Activated CD4-positive, alpha-beta T cell treated with anti-CD3 and anti-CD28 coated beads, Interleukin-2, amount 10 ng/mL, durations not matched to agents 24 days and 14 days (primary cell): ENCODE measurements at regions not wholly inside any gene's neighbourhood (a gene's known extent, or its start where the extent isn't known, plus 50 kb on each side); places are given as distances from the start of the nearest gene placed in this dataset.

Experiments
- DNase-seq: peaks from one replicate; pipeline ENCODE4 v3.0.0; 2022
- H3K27ac Mint-ChIP-seq: one replicate; pipeline ENCODE4 v1.8.0; 2022; ENCODE audit warnings: mild to moderate bottlenecking, mixed read lengths
- H3K27me3 Mint-ChIP-seq: one replicate; pipeline ENCODE4 v1.8.0; 2022; ENCODE audit warnings: mixed read lengths
- H3K36me3 Mint-ChIP-seq: one replicate; pipeline ENCODE4 v1.8.0; 2022; ENCODE audit warnings: low read depth, mild to moderate bottlenecking, mixed read lengths
- H3K4me1 Mint-ChIP-seq: one replicate; pipeline ENCODE4 v1.8.0; 2021; ENCODE audit warnings: mixed read lengths
- H3K4me3 Mint-ChIP-seq: one replicate; pipeline ENCODE4 v1.8.0; 2022; ENCODE audit warnings: mild to moderate bottlenecking, moderate library complexity, mixed read lengths
- H3K9me3 Mint-ChIP-seq: one replicate; pipeline ENCODE4 v1.8.0; 2021; ENCODE audit warnings: mixed read lengths
- intact Hi-C: fragments of 100-400 bp; cut with micrococcal nuclease; formaldehyde crosslinking; loops from one replicate; pipeline ENCODE4 v1.15.1; 2023

DNA sequence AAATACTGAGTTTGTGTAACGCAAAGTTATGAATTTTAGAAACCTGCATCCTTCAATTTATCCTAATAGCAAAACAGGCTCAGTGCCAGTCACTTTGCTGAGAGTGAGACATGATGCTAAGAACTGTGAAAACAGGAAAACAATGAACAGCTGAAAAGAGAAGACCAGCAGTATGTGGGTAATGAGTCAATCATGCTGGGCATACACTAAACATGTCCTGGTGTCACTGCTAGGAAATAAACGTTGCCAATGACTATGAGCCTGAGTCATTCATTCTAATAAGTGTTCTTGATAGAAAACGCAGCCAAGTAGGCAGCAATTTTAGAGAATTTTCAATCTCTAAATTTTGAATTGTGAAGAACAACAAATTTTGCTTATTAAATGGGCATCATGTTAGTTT lies 237.3 kb downstream of the GALR1 start:
- Mint-ChIP-seq H3K27ac (no peak overlapping the region), H3K9me3 (peaks cover 5% of the 10 kb centered on the region), H3K4me3 (no peak overlapping the region), H3K4me1 (no peaks in the 10 kb centered on the region), H3K27me3 (peaks cover 3% of the 10 kb centered on the region), H3K36me3 (no peaks in the 10 kb centered on the region)
- intact Hi-C loops: no loop called here
- no peak for DNase-seq

DNA sequence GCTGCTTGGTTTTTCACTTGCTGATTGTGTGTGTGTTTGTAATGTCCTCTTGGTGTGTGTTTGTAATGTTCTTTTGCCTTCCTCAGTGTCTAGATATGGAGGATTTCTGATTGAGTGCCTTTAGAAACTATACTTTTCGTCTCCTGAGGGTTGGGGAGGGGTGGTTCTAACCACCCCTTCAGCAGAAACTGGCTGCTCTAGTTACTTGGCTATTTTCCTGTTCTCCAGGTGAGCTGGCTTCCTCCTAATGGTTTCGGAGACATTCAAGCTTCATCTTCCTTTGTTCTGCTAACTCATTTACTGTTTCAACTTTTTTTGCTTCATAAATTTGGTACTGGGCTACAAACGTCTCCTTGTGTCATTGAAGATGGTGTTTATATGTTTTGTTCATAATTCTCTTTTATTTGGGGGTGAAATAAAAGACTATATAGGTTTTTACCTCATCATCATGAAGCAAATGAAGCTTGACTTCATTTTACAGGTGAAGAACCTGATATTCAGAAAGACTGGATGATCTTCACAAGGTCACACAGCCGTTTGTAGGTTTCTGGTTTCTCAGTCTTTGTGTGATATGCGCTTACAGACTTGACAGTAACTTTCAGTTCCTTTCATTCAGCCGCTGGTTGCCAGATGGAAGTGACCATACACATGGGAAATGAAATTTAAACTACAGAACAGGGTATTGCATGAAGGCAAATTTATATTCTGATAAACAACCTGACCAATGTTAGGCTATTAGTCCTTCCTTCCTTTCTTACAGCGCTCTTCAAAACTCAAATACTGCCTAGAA lies 238.5 kb downstream of the GALR1 start:
- intact Hi-C loops: no loop called here
- H3K27me3 Mint-ChIP-seq: peaks cover 4% of the 10 kb centered on the region
- H3K9me3 Mint-ChIP-seq: peaks cover 5% of the 10 kb centered on the region
- no peak for DNase-seq
- H3K4me1 Mint-ChIP-seq: no peaks in the 10 kb centered on the region
- no peak overlapping the region for H3K27ac Mint-ChIP-seq
- no peaks in the 10 kb centered on the region for H3K36me3 Mint-ChIP-seq
- no peak overlapping the region for H3K4me3 Mint-ChIP-seq

GRCh38 chr18:77495079-77495478 lies 245.4 kb downstream of the GALR1 start:
- no peak for DNase-seq
- intact Hi-C loops: no loop called here
- H3K36me3 Mint-ChIP-seq: no peaks in the 10 kb centered on the region
- H3K9me3 Mint-ChIP-seq: peaks cover 3% of the 10 kb centered on the region
- peaks cover 4% of the 10 kb centered on the region for H3K27me3 Mint-ChIP-seq
- no peaks in the 10 kb centered on the region for H3K4me1 Mint-ChIP-seq
- no peak overlapping the region for H3K4me3 Mint-ChIP-seq
- H3K27ac Mint-ChIP-seq: no peak overlapping the region

DNA sequence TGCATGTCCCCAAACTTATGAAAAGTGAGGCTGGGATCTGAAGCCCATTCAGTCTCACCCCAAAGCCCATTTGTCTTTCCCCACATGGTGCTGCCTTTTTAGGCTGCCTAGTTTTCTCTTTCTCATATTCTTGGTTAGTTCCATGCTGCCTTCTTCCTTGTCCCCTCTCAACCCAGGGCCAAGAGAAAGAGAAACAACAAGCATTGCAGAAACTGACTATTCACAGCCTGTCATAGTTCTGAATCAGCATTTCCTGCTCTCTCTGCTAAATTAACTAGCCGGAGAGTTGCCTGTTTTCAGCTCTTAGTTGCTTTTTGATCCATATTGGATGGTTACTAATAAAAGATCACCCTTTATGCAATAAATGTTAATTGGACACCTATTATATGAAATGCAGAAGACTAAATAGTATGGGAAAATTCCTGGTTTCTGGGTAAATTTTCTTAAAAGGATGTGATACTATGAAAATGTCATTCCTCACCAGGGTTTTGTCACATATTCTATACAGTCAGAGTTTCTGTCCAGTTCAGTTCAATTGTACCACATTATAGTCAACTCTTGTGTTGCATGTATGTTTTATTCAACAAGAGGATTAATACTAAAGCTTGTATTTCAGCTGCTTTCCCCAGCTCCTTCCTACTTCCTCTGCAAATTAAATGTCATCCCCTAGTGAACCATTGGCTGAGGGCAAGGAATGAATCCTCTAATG lies 246.5 kb downstream of the GALR1 start:
- intact Hi-C loops: no loop called here
- no peak overlapping the region for H3K27ac Mint-ChIP-seq
- no peaks in the 10 kb centered on the region for H3K9me3 Mint-ChIP-seq
- no peak for DNase-seq
- peaks cover 2% of the 10 kb centered on the region for H3K27me3 Mint-ChIP-seq
- H3K36me3 Mint-ChIP-seq: no peaks in the 10 kb centered on the region
- H3K4me3 Mint-ChIP-seq: no peak overlapping the region
- no peaks in the 10 kb centered on the region for H3K4me1 Mint-ChIP-seq

- Mint-ChIP-seq H3K36me3 (no peaks in the 10 kb centered on the region), H3K27me3 (no peaks in the 10 kb centered on the region), H3K27ac (no peak overlapping the region), H3K9me3 (no peaks in the 10 kb centered on the region), H3K4me3 (no peak overlapping the region), H3K4me1 (no peaks in the 10 kb centered on the region)
- no peak for DNase-seq
- intact Hi-C loops: no loop called here
Observed at GRCh38 chr18:77501266-77501665, 251.6 kb downstream of the GALR1 start.

GRCh38 chr18:77505499-77505898 lies 255.9 kb downstream of the GALR1 start:
- intact Hi-C loops: no loop called here
- no peak for DNase-seq
- Mint-ChIP-seq H3K27me3 (no peaks in the 10 kb centered on the region), H3K36me3 (no peaks in the 10 kb centered on the region), H3K9me3 (peaks cover 3% of the 10 kb centered on the region), H3K27ac (no peak overlapping the region), H3K4me1 (no peaks in the 10 kb centered on the region), H3K4me3 (no peak overlapping the region)

DNA sequence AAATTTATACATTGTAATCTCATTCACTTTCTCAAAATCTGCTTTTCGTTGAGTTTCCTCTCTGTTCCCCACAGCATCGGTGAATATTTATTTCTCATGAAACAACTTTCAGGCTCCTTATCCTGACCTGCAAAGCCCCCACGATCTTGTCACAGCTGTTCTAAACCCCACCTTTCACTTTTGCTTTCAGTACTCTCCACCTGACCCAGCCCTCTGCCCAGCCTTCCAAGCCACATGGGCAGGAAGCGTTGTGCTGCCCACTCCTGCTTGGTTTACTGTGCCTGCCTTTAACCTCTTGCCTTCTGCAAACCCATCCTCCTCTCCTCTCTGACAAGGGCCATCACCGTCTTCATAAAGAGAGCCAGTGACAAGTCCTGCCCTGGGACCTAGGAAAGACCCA lies 262.5 kb downstream of the GALR1 start:
- intact Hi-C loops: no loop called here
- Mint-ChIP-seq H3K27me3 (no peaks in the 10 kb centered on the region), H3K9me3 (peaks cover 3% of the 10 kb centered on the region), H3K27ac (no peak overlapping the region), H3K4me1 (no peaks in the 10 kb centered on the region), H3K36me3 (no peaks in the 10 kb centered on the region), H3K4me3 (no peak overlapping the region)
- DNase-seq: no peak

- Mint-ChIP-seq H3K4me3 (no peak overlapping the region), H3K27ac (no peak overlapping the region), H3K4me1 (no peaks in the 10 kb centered on the region), H3K36me3 (no peaks in the 10 kb centered on the region), H3K9me3 (no peaks in the 10 kb centered on the region), H3K27me3 (no peaks in the 10 kb centered on the region)
- intact Hi-C loops: no loop called here
- no peak for DNase-seq
Observed at GRCh38 chr18:77517901-77518300, 268.3 kb downstream of the GALR1 start.

- DNase-seq: no peak
- no peaks in the 10 kb centered on the region for H3K27me3 Mint-ChIP-seq
- peaks cover 3% of the 10 kb centered on the region for H3K9me3 Mint-ChIP-seq
- H3K4me3 Mint-ChIP-seq: no peak overlapping the region
- intact Hi-C loops: no loop called here
- no peaks in the 10 kb centered on the region for H3K36me3 Mint-ChIP-seq
- no peaks in the 10 kb centered on the region for H3K4me1 Mint-ChIP-seq
- H3K27ac Mint-ChIP-seq: no peak overlapping the region
Observed at GRCh38 chr18:77520767-77521166, 271.1 kb downstream of the GALR1 start.

- Mint-ChIP-seq H3K36me3 (no peaks in the 10 kb centered on the region), H3K27me3 (no peaks in the 10 kb centered on the region), H3K4me1 (no peaks in the 10 kb centered on the region), H3K9me3 (peaks cover 14% of the 10 kb centered on the region), H3K27ac (no peak overlapping the region), H3K4me3 (no peak overlapping the region)
- intact Hi-C loops: no loop called here
- DNase-seq: no peak
Observed at GRCh38 chr18:77522051-77522675, 272.5 kb downstream of the GALR1 start.

GRCh38 chr18:77524909-77525308 lies 275.3 kb downstream of the GALR1 start:
- Mint-ChIP-seq H3K4me3 (no peak overlapping the region), H3K4me1 (no peaks in the 10 kb centered on the region), H3K27me3 (no peaks in the 10 kb centered on the region), H3K36me3 (no peaks in the 10 kb centered on the region), H3K9me3 (peaks cover 20% of the 10 kb centered on the region), H3K27ac (no peak overlapping the region)
- intact Hi-C loops: no loop called here
- DNase-seq: no peak

- intact Hi-C loops: no loop called here
- Mint-ChIP-seq H3K27me3 (no peaks in the 10 kb centered on the region), H3K27ac (no peak overlapping the region), H3K4me3 (no peak overlapping the region), H3K4me1 (no peaks in the 10 kb centered on the region), H3K9me3 (peaks cover 20% of the 10 kb centered on the region), H3K36me3 (no peaks in the 10 kb centered on the region)
- DNase-seq: no peak
Observed at GRCh38 chr18:77526962-77527361, 277.3 kb downstream of the GALR1 start.

DNA sequence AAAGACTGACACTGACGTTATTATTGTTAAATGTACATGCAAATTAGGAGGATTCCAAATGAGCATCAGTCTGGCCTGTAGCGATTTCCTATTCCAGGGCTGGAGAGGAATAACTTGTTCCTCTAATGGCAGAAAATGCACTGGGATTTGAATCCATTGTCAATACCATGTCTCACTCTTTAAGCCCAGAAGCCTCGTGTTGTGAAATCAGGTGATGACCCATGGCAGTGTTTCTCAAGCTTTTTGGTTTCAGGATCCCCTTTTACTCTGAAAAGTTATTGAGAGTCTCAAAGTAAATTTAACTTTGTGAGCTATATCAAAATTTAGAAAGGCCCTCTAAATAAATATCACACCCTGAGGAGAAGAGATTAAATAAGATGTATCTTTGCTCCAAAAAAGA lies 279.2 kb downstream of the GALR1 start:
- Mint-ChIP-seq H3K4me1 (no peaks in the 10 kb centered on the region), H3K9me3 (peaks cover 20% of the 10 kb centered on the region), H3K4me3 (no peak overlapping the region), H3K27me3 (no peaks in the 10 kb centered on the region), H3K27ac (no peak overlapping the region), H3K36me3 (no peaks in the 10 kb centered on the region)
- DNase-seq: no peak
- intact Hi-C loops: no loop called here

DNA sequence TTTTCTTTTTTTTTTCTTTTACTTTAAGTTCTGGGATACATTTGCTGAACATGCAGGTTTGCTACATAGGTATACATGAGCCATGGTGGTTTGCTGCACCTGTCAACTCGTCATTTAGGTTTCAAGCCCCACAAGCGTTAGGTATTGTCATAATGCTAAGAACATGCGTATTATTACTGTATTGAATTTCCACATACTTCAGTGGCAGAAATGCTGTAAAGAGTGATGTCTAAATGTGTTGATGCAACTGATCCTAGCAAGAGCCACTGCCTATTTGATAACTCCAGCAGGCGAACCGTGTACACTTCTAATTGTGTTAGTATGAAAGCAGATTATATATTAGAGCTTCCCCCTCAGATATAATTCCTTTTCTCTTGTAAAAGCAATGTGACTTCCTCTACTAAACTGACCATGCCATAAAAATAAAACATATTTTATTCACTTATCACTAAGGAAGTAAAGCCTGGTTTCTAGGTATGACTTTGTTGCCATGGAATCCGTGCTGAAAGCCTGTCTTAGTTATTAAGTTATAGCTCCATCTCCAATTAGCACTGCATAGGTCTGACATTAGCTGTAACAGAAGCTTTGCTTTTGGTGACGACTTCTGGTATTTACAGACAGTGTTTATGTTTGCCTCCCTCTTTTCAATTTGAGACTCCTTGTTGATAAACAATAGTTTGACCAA lies 280.0 kb downstream of the GALR1 start:
- Mint-ChIP-seq H3K9me3 (peaks cover 20% of the 10 kb centered on the region), H3K4me1 (no peaks in the 10 kb centered on the region), H3K27ac (no peak overlapping the region), H3K4me3 (no peak overlapping the region), H3K36me3 (no peaks in the 10 kb centered on the region), H3K27me3 (no peaks in the 10 kb centered on the region)
- intact Hi-C loops: no loop called here
- no peak for DNase-seq
